Cerebellar cortex (tissue), 1 donor: ENCODE measurements at regions not wholly inside any gene's neighbourhood (a gene's known extent, or its start where the extent isn't known, plus 50 kb on each side); places are given as distances from the start of the nearest gene placed in this dataset.

Experiments used
- DNase-seq: peaks from one replicate; pipeline ENCODE4 v3.0.0-alpha.2; 2015; ENCODE audit warnings: low spot score

GRCh38 chr6:33923857-33924514 is 120.2 kb upstream of the MLN start:
- no peak for DNase-seq

GRCh38 chr6:33921745-33922144 is 117.9 kb upstream of the MLN start:
- DNase-seq, result no peak

- no peak for DNase-seq
These were observed 114.4 kb upstream of the MLN start for GRCh38 chr6:33918175-33918695.

DNA sequence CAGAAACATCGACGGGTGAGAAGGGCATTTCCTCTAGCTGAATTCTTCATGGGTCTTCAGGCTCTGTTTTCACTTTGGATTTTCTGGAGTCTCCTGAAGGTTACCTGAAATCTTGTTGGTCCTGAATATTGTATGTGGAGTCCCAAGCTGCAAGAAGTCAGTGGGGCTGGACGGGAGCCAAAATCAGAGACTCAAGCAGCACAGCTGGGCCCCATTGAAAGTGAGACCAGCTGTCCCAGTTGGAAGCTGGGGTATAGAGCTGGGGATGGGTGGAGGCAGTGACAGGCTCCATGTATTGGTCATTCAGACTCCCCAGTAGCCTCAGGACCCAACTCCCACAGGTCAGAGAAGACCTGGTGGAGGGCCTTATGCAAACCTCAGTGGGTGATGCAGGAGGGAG is 111.3 kb upstream of the MLN start:
- DNase-seq, result no peak

- no peak for DNase-seq
These were observed 110.8 kb upstream of the MLN start for GRCh38 chr6:33914645-33915044.

GRCh38 chr6:33912195-33912594 is 108.4 kb upstream of the MLN start:
- no peak for DNase-seq

DNA sequence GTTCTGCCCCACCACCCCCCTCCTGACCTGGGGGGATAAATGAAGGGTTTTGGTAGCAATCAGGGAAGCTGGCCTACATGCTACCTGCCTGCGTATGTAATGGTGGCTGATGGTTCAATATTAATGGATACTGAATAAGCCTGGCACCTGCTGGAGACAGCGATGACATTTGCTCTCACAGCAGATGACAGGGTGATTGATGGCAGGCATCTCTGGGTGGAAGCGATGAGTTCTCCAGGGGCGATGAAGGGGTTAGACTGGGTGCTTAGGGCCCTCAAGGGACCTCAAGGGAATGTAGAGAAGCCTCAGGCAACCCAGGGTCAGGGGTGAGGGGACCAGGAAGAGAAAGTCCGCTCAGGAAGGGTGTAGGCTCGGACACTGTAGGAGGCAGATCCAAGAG is 107.7 kb upstream of the MLN start:
- DNase-seq, result no peak

GRCh38 chr6:33910594-33910993 is 106.8 kb upstream of the MLN start:
- DNase-seq, result no peak

GRCh38 chr6:33909737-33910136 is 105.9 kb upstream of the MLN start:
- DNase-seq, result no peak

- no peak for DNase-seq
These were observed 104.2 kb upstream of the MLN start for GRCh38 chr6:33908025-33908424.

- no peak for DNase-seq
These were observed 103.4 kb upstream of the MLN start for GRCh38 chr6:33907227-33907626.

- DNase-seq, result no peak
These were observed 102.6 kb upstream of the MLN start for GRCh38 chr6:33906439-33906838.

GRCh38 chr6:33905071-33905609 is 101.3 kb upstream of the MLN start:
- no peak for DNase-seq

GRCh38 chr6:33904747-33905065 is 100.9 kb upstream of the MLN start:
- DNase-seq, result no peak

DNA sequence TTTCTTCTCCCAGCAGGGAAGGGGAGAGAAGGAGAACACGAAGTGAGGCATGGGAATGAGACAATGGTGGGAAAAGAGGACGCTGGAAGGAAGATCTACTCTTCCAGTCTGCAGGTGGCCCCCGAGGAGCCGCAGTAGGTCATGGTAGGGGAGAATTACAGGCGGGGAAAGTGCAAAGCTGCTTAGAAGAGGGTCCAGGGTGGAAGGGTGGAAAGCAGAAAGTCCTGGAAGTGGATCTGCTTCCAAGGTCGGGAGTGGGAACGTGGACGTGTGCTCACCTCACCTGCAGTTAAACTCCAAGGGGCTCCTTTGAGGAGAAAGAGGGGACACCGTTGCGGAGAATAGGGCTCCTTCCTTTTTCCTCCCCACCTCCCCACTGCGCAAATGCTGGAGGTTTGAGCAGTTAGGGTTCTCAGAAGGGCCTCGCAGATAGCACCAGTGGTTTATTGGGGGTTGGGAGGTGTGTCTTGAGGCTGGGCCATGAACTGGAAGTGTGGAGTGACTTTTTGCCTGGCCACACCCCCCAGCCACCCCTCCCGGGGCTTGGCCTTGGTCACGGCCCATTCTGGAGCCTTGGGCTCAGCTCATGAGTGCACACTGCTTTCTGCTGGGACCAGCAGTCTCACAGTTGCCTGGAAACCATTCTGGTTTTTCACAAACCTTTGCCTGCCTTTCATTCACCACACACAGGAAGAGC is 100.4 kb upstream of the MLN start:
- no peak for DNase-seq

DNA sequence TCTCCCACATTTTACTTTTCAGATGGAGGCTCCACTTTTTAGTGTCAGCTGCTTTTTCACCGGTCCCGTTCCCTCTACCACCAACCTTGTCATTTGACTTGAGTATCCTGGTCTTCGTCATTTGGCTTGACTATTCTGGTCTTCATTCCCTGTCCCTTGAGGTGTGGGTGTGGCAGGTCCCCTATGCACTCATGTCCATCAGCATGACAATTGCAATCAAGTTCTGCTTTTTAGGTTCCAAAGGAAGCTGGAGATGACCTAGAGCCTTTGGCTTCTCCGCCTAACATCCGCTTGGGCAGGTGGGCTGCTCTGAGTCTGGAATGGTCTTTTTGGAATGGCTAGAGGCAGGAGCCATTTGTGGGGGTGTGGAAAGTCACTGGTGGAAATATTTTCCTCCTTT is 99.8 kb upstream of the MLN start:
- no peak for DNase-seq

GRCh38 chr6:33902457-33902853 is 98.7 kb upstream of the MLN start:
- no peak for DNase-seq

DNA sequence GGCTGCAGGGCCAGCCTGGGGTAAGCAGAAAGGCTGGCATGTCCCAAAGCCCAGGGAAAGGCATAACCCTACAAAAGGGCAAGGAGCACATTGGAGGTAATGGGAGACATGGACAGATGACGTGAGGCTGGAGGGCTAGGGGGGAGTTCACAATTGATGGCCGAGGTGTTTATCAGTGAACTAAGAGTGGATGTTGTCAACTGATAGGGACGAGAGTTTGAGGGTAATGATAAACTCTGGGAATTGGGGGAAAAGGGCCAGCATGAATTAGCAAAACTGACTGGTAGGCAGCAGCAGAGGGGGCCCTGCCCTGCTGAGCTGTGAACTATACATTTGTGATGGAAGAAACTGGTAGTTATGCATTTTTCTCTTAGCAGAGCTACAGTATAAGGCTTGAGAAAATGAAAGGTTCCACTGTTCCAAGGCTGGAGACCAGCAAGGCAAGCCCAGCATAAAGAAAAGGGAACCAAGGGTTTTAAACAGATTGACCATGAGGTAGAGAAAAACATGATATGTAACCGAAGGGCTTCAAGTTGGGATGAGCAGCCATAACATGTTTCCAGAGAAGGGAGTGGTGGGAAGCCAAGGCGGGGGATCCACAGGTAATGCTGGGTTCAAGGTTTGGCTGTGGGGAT is 98.1 kb upstream of the MLN start:
- DNase-seq, result no peak

DNA sequence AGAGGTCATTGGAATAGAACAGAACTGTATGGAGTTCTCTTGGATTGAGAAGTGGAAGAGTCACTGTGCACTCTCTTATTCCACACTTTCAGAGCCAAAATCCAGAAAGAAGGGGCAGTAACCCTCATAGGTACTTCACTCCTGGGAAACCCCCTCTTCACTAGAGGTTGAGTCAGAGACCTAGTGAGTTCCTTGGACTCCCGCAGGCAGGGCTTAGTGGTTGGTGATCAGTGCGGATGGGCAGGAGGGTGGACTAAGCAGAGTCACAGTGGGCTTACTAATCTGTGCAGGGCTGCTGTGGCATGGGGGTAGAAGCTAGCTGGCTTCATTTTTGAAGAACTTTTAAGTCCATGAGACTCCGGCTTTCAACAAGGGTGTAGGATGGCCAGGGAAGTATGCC is 95.0 kb upstream of the MLN start:
- no peak for DNase-seq

GRCh38 chr6:33897189-33897780 is 93.5 kb upstream of the MLN start:
- no peak for DNase-seq

DNA sequence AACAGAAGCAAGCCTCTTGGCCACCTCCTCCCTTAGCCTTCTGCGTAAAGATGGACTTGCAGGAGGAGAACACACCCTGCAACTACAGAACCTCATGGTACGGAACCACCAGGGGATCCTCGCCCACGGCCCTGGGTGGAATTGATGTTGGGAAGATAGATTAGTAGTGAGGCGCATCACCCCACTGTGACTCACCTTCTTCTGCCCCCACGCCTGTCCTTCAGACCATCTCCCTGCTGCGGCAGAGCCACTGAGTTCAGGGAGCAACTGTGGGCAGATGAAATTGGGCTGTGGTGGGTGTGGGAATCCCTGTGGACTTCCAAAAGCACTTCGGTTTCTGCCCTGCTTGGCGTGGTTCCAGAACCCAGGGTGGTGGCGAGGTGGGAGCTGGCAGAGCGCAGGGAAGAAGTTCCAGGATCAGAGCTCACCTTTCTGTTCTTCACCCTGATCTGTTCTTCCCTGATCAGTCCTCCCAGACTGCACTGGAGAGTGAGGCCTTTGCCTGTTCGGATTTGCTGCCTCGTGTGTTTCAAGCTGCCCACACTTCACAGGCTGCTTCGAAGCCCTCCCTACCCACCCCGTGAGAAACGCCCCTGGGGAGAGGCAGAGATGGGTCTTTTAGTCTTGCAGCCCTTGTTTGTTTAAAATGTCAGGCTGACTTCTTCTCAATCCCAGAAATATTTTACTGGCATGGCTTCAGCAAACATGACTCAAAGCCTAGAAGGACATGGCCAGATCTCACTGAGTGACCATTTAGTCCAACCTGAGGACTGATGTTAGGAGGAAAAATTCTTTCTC is 92.8 kb upstream of the MLN start:
- DNase-seq, result no peak

- no peak for DNase-seq
These were observed 92.2 kb upstream of the MLN start for GRCh38 chr6:33895988-33896387.
